ENCODE measurements at regions not wholly inside any gene's neighbourhood (a gene's known extent, or its start where the extent isn't known, plus 50 kb on each side); places are given as distances from the start of the nearest gene placed in this dataset.

DNA sequence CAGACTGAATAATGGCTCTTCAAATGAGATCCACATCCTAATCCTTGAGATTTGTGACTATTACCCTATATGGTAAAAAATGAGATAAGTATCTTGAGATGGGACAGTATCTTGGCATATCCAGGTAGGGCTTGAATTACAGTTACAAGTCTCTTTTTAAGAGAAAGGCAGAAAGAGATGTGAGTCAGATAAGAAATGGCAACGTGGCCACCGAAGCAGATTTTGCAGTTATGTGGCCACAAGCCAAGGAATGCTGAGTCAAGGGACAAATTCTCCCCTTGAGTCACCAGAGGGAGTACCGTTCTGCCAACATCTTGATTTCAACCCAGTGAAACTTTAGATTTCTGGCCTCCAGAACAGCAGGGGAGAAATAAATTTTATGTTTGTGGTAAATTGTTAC, 1983.0 kb upstream of the C9orf72 start:
- TF ChIP-seq, protein P1, sequence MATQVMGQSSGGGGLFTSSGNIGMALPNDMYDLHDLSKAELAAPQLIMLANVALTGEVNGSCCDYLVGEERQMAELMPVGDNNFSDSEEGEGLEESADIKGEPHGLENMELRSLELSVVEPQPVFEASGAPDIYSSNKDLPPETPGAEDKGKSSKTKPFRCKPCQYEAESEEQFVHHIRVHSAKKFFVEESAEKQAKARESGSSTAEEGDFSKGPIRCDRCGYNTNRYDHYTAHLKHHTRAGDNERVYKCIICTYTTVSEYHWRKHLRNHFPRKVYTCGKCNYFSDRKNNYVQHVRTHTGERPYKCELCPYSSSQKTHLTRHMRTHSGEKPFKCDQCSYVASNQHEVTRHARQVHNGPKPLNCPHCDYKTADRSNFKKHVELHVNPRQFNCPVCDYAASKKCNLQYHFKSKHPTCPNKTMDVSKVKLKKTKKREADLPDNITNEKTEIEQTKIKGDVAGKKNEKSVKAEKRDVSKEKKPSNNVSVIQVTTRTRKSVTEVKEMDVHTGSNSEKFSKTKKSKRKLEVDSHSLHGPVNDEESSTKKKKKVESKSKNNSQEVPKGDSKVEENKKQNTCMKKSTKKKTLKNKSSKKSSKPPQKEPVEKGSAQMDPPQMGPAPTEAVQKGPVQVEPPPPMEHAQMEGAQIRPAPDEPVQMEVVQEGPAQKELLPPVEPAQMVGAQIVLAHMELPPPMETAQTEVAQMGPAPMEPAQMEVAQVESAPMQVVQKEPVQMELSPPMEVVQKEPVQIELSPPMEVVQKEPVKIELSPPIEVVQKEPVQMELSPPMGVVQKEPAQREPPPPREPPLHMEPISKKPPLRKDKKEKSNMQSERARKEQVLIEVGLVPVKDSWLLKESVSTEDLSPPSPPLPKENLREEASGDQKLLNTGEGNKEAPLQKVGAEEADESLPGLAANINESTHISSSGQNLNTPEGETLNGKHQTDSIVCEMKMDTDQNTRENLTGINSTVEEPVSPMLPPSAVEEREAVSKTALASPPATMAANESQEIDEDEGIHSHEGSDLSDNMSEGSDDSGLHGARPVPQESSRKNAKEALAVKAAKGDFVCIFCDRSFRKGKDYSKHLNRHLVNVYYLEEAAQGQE (IDR thresholded peaks at IDR 0.05; ENCODE audit: insufficient read depth in 1 of 2, low read depth in 2 of 2, low read length in 1 of 2): no peak
- TF ChIP-seq, protein P2, sequence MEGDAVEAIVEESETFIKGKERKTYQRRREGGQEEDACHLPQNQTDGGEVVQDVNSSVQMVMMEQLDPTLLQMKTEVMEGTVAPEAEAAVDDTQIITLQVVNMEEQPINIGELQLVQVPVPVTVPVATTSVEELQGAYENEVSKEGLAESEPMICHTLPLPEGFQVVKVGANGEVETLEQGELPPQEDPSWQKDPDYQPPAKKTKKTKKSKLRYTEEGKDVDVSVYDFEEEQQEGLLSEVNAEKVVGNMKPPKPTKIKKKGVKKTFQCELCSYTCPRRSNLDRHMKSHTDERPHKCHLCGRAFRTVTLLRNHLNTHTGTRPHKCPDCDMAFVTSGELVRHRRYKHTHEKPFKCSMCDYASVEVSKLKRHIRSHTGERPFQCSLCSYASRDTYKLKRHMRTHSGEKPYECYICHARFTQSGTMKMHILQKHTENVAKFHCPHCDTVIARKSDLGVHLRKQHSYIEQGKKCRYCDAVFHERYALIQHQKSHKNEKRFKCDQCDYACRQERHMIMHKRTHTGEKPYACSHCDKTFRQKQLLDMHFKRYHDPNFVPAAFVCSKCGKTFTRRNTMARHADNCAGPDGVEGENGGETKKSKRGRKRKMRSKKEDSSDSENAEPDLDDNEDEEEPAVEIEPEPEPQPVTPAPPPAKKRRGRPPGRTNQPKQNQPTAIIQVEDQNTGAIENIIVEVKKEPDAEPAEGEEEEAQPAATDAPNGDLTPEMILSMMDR (IDR thresholded peaks at IDR 0.05): no peak
